K562 (cell line): ENCODE measurements at regions not wholly inside any gene's neighbourhood (a gene's known extent, or its start where the extent isn't known, plus 50 kb on each side); places are given as distances from the start of the nearest gene placed in this dataset.

ENCODE experiments used
- CBFB ChIP-seq: sonication (generic); formaldehyde crosslinking; IDR thresholded peaks from 2 replicates; pipeline ENCODE4 v1.4.0; 2020; ENCODE audit warnings: mild to moderate bottlenecking, missing genetic modification reagents
- CBX5 ChIP-seq: IDR thresholded peaks from 2 replicates; pipeline ENCODE4 v1.6.1; 2014; ENCODE audit warnings: low read depth, borderline replicate concordance
- FOXP1 ChIP-seq: sonication (generic); formaldehyde crosslinking; IDR thresholded peaks from 2 replicates; pipeline ENCODE4 v1.8.0; 2022; ENCODE audit warnings: mild to moderate bottlenecking, missing genetic modification reagents
- IRF1 ChIP-seq: sonication (generic); formaldehyde crosslinking; IDR thresholded peaks from 2 replicates; pipeline ENCODE4 v1.8.0; 2022; ENCODE audit warnings: missing genetic modification reagents, mild to moderate bottlenecking, borderline replicate concordance
- POU5F1 ChIP-seq: fragments of 150-350 bp; IDR thresholded peaks from 2 replicates; pipeline ENCODE4 v1.6.1; 2014; ENCODE audit warnings: borderline replicate concordance, low read length, low read depth, mild to moderate bottlenecking; ENCODE audit not compliant: partially characterized antibody

GRCh38 chr9:118313965-118314364 is 609.8 kb downstream of the TLR4 start:
- TF ChIP-seq CBX5 (no peak), POU5F1 (no peak), IRF1 (no peak), CBFB (no peak), FOXP1 (no peak)
